GM21423 (cell line): ENCODE measurements at regions not wholly inside any gene's neighbourhood (a gene's known extent, or its start where the extent isn't known, plus 50 kb on each side); places are given as distances from the start of the nearest gene placed in this dataset.

Source experiments
- ATAC-seq: cut with Tn5 transposase; IDR thresholded peaks from one replicate; pipeline ENCODE4 v1.9.1; 2021; ENCODE audit warnings: mild to moderate bottlenecking, moderate library complexity; ENCODE audit not compliant: unreplicated experiment

GRCh38 chr7:159269745-159270144 is 125.1 kb upstream of the VIPR2 start:
- ATAC-seq = no peak

- ATAC-seq = no peak
These were observed 118.8 kb upstream of the VIPR2 start for GRCh38 chr7:159263430-159263829.

GRCh38 chr7:159253657-159254056 is 109.0 kb upstream of the VIPR2 start:
- ATAC-seq = no peak

GRCh38 chr7:159250471-159250870 is 105.8 kb upstream of the VIPR2 start:
- no peak for ATAC-seq

GRCh38 chr7:159249671-159250070 is 105.0 kb upstream of the VIPR2 start:
- no peak for ATAC-seq

- ATAC-seq = no peak
These were observed 103.2 kb upstream of the VIPR2 start for GRCh38 chr7:159247910-159248309.

- no peak for ATAC-seq
These were observed 102.2 kb upstream of the VIPR2 start for GRCh38 chr7:159246702-159247480.

GRCh38 chr7:159240962-159241361 is 96.3 kb upstream of the VIPR2 start:
- no peak for ATAC-seq

- ATAC-seq = no peak
These were observed 94.4 kb upstream of the VIPR2 start for GRCh38 chr7:159239028-159239427.

- ATAC-seq = no peak
These were observed 93.9 kb upstream of the VIPR2 start for GRCh38 chr7:159238541-159238940.

GRCh38 chr7:159237022-159237653 is 92.5 kb upstream of the VIPR2 start:
- ATAC-seq = no peak

- ATAC-seq = no peak
These were observed 86.3 kb upstream of the VIPR2 start for GRCh38 chr7:159231017-159231416.

GRCh38 chr7:159229683-159230475 is 85.2 kb upstream of the VIPR2 start:
- no peak for ATAC-seq

- ATAC-seq = no peak
These were observed 82.8 kb upstream of the VIPR2 start for GRCh38 chr7:159227433-159227832.

GRCh38 chr7:159226011-159226702 is 81.5 kb upstream of the VIPR2 start:
- ATAC-seq = no peak

- ATAC-seq = no peak
These were observed 73.9 kb upstream of the VIPR2 start for GRCh38 chr7:159218607-159219006.

- no peak for ATAC-seq
These were observed 73.5 kb upstream of the VIPR2 start for GRCh38 chr7:159218170-159218569.

- ATAC-seq = no peak
These were observed 70.4 kb upstream of the VIPR2 start for GRCh38 chr7:159215076-159215475.

GRCh38 chr7:159213253-159213652 is 68.6 kb upstream of the VIPR2 start:
- ATAC-seq = no peak

GRCh38 chr7:159212226-159212625 is 67.6 kb upstream of the VIPR2 start:
- no peak for ATAC-seq

- ATAC-seq = no peak
These were observed 67.0 kb upstream of the VIPR2 start for GRCh38 chr7:159211540-159212182.
